Endothelial cell of umbilical vein (primary cell): ENCODE measurements at regions not wholly inside any gene's neighbourhood (a gene's known extent, or its start where the extent isn't known, plus 50 kb on each side); places are given as distances from the start of the nearest gene placed in this dataset.

Experiments used
- BruUV-seq: library from RNA; stranded (reverse); fragments of 400-500 nt; replicated peaks from 2 replicates; lab custom pipeline; 2021; lab: Mats Ljungman, UMichigan
- CTCF ChIA-PET: fragments of 300-600, 350-600 bp; sonication (Branson Sonifier 250); formaldehyde crosslinking; loops from one replicate; lab custom pipeline; 2021; ENCODE audit warnings: antibody characterized with exemption, inconsistent platforms; lab: Charles Lee
- POLR2A ChIA-PET: fragments of 300-600, 350-600 bp; sonication (Branson Sonifier 250); formaldehyde crosslinking; loops from one replicate; lab custom pipeline; 2021; ENCODE audit warnings: antibody characterized with exemption, inconsistent platforms; lab: Charles Lee
- DNase-seq: peaks from one replicate; pipeline ENCODE4 v3.0.0-alpha.2; 2011; ENCODE audit warnings: low read depth, low spot score
- FAIRE-seq: peaks from 2 replicates; lab custom pipeline; 2011; peaks lifted over from hg19 to GRCh38; lab: Jason Lieb, UNC
- H2AFZ ChIP-seq: 2 replicates; pipeline ENCODE4 v1.6.0; 2012; ENCODE audit warnings: low read depth, low read length, control low read depth, inconsistent platforms
- H3K27ac ChIP-seq: 2 replicates; pipeline ENCODE4 v1.5.1; 2011; ENCODE audit warnings: low read depth, mild to moderate bottlenecking, control low read depth, low read length, moderate library complexity; ENCODE audit not compliant: insufficient read depth
- H3K27me3 ChIP-seq, 2 experiments: 2 replicates each; pipeline versions ENCODE4 v1.6.0 to v1.6.1; 2011; ENCODE audit warnings: low read length in 2 of 2, mixed read lengths in 1 of 2; ENCODE audit not compliant: control insufficient read depth in 2 of 2, insufficient read depth in 2 of 2
- H3K36me3 ChIP-seq, 2 experiments: 2 replicates in 1 of 2; 3 replicates in 1 of 2; pipeline ENCODE4 v1.5.1; 2011; ENCODE audit warnings: low read length in 2 of 2, mild to moderate bottlenecking in 1 of 2, moderate library complexity in 1 of 2; ENCODE audit not compliant: control insufficient read depth in 2 of 2, insufficient read depth in 2 of 2; ENCODE audit errors: extremely low read depth in 1 of 2
- H3K4me1 ChIP-seq: 3 replicates; pipeline ENCODE4 v1.5.1; 2011; ENCODE audit warnings: mild to moderate bottlenecking, low read length; ENCODE audit not compliant: control insufficient read depth, insufficient read depth; ENCODE audit errors: extremely low read depth
- H3K4me2 ChIP-seq: 2 replicates; pipeline ENCODE4 v1.6.1; 2011; ENCODE audit warnings: low read length, control low read depth, mixed read lengths; ENCODE audit not compliant: insufficient read depth
- H3K4me3 ChIP-seq, 3 experiments: fragments of 200-600 bp in 1 of 3; sonication (generic), shearing (Covaris generic) in 1 of 3; replicated peaks in 1 of 3; 2 replicates each; pipeline ENCODE4 v1.5.1; 2011 to 2016; ENCODE audit warnings: control low read depth in 3 of 3, low read length in 3 of 3, mild to moderate bottlenecking in 2 of 3, inconsistent platforms in 1 of 3, low read depth in 1 of 3, moderate library complexity in 1 of 3; ENCODE audit not compliant: insufficient read depth in 1 of 3
- H3K79me2 ChIP-seq: 2 replicates; pipeline ENCODE4 v1.6.0; 2012; ENCODE audit warnings: low read length, inconsistent platforms; ENCODE audit not compliant: control insufficient read depth, insufficient read depth
- H3K9ac ChIP-seq: replicated peaks from 2 replicates; pipeline ENCODE3; 2011; ENCODE audit warnings: low read length, control low read depth; ENCODE audit not compliant: insufficient read depth; ENCODE audit errors: extremely low read depth
- H3K9me1 ChIP-seq: replicated peaks from 3 replicates; pipeline ENCODE4 v1.6.0; 2011; ENCODE audit warnings: mild to moderate bottlenecking, low read length; ENCODE audit not compliant: control insufficient read depth, insufficient read depth; ENCODE audit errors: extremely low read depth
- H3K9me3 ChIP-seq: replicated peaks from 2 replicates; pipeline ENCODE4 v1.5.1; 2012; ENCODE audit warnings: low read length, inconsistent platforms; ENCODE audit not compliant: control insufficient read depth, insufficient read depth
- H4K20me1 ChIP-seq: replicated peaks from 2 replicates; pipeline ENCODE3; 2011; ENCODE audit warnings: mild to moderate bottlenecking, low read length; ENCODE audit not compliant: control insufficient read depth, insufficient read depth; ENCODE audit errors: extremely low read depth
- CTCF ChIP-seq, 2 donors: IDR thresholded peaks; 1 replicate in 1 of 2; 2 replicates in 1 of 2; pipeline ENCODE4 v1.5.1; 2011; ENCODE audit warnings: low read length in 2 of 2, mild to moderate bottlenecking in 2 of 2, moderate library complexity in 2 of 2, control low read depth in 1 of 2, inconsistent platforms in 1 of 2, low read depth in 1 of 2; ENCODE audit not compliant: insufficient read depth in 1 of 2; ENCODE audit errors: extremely low read depth in 1 of 2
- EZH2 ChIP-seq: IDR thresholded peaks from 2 replicates; pipeline ENCODE4 v1.6.1; 2012; ENCODE audit warnings: borderline replicate concordance, low read depth, mild to moderate bottlenecking, moderate library complexity, low read length, inconsistent platforms; ENCODE audit not compliant: severe bottlenecking
- FOS ChIP-seq: IDR thresholded peaks from 2 replicates; pipeline ENCODE4 v1.6.1; 2011; ENCODE audit warnings: mild to moderate bottlenecking, low read length, moderate library complexity, borderline replicate concordance; ENCODE audit not compliant: insufficient read depth
- GATA2 ChIP-seq: IDR thresholded peaks from 2 replicates; pipeline ENCODE4 v1.7.0; 2011; ENCODE audit warnings: low read depth, mild to moderate bottlenecking, moderate library complexity, mixed read lengths, low read length; ENCODE audit not compliant: insufficient read length, insufficient read depth
- JUN ChIP-seq: IDR thresholded peaks from 2 replicates; pipeline ENCODE4 v1.6.1; 2011; ENCODE audit warnings: borderline replicate concordance, low read depth; ENCODE audit not compliant: insufficient read length, insufficient read depth
- MAX ChIP-seq: IDR thresholded peaks from 2 replicates; pipeline ENCODE4 v1.6.1; 2011; ENCODE audit not compliant: insufficient read depth, insufficient read length
- MYC ChIP-seq: IDR thresholded peaks from one replicate; pipeline ENCODE4 v1.6.1; 2011; ENCODE audit warnings: mild to moderate bottlenecking, low read depth, low read length
- POLR2A ChIP-seq: IDR thresholded peaks from 2 replicates; pipeline ENCODE4 v1.6.1; 2012; ENCODE audit warnings: low read depth, mild to moderate bottlenecking, control low read depth, low read length
- POLR2AphosphoS5 ChIP-seq: IDR thresholded peaks from 2 replicates; pipeline ENCODE4 v1.6.1; 2012; ENCODE audit warnings: low read depth, mild to moderate bottlenecking, control low read depth, low read length, moderate library complexity; ENCODE audit not compliant: insufficient read depth
- dilution Hi-C: fragments of 300-500 bp; cut with MboI; formaldehyde crosslinking; loops from one replicate; pipeline ENCODE4 v1.15.0; 2019; ENCODE audit warnings: low sequenced_read_pairs; ENCODE audit not compliant: extremely low pct_ligation_motif_present
- intact Hi-C: fragments of 100-400 bp; cut with micrococcal nuclease; formaldehyde crosslinking; loops from one replicate; pipeline ENCODE4 v1.10.0; 2022

- dilution Hi-C loops (no loop called here), intact Hi-C loops (no loop called here)
- H3K27me3 ChIP-seq, result no peaks in the 10 kb centered on the region
- FAIRE-seq, result no peak
- H3K9me3 ChIP-seq, result peaks cover 2% of the 10 kb centered on the region
- H2AFZ ChIP-seq, result no peak overlapping the region
- no peak overlapping the region for H3K9ac ChIP-seq
- BruUV-seq, result no TSS peak
- no peaks in the 10 kb centered on the region for H3K79me2 ChIP-seq
- H3K4me3 ChIP-seq, result no peak overlapping the region
- CTCF ChIA-PET, result no interaction called here
- no peaks in the 10 kb centered on the region for H4K20me1 ChIP-seq
- POLR2A ChIA-PET, result no interaction called here
- no peak overlapping the region for H3K27ac ChIP-seq
- DNase-seq, result no peak
- no peak for TF ChIP-seq MYC
- H3K9me1 ChIP-seq, result no peaks in the 10 kb centered on the region
- H3K4me1 ChIP-seq, result no peaks in the 10 kb centered on the region
- no peak overlapping the region for H3K4me2 ChIP-seq
- no peaks in the 10 kb centered on the region for H3K36me3 ChIP-seq
Observed at GRCh38 chr2:7887441-7887840, 794.4 kb upstream of the ID2 start.

- H3K4me2 ChIP-seq, result no peak overlapping the region
- FAIRE-seq (no peak), DNase-seq (no peak)
- H3K9me3 ChIP-seq, result peaks cover 2% of the 10 kb centered on the region
- H4K20me1 ChIP-seq, result no peaks in the 10 kb centered on the region
- H3K36me3 ChIP-seq, result no peaks in the 10 kb centered on the region
- CTCF ChIA-PET, result no interaction called here
- H3K4me3 ChIP-seq, result no peak overlapping the region
- no peak overlapping the region for H3K9ac ChIP-seq
- no peak for TF ChIP-seq MAX
- no peak for TF ChIP-seq JUN
- TF ChIP-seq EZH2, result no peak
- no peak for TF ChIP-seq CTCF (IDR thresholded peaks at IDR 0.05; ENCODE audit: extremely low read depth in 1 of 2, insufficient read depth in 1 of 2, low read depth in 1 of 2, low read length in 2 of 2)
- TF ChIP-seq POLR2AphosphoS5, result no peak
- TF ChIP-seq MYC, result no peak
- TF ChIP-seq POLR2A, result no peak
- TF ChIP-seq GATA2, result no peak
- no peak for TF ChIP-seq FOS
- no peaks in the 10 kb centered on the region for H3K27me3 ChIP-seq
- H2AFZ ChIP-seq, result no peak overlapping the region
- dilution Hi-C loops (no loop called here), intact Hi-C loops (no loop called here)
- H3K9me1 ChIP-seq, result no peaks in the 10 kb centered on the region
- no peaks in the 10 kb centered on the region for H3K4me1 ChIP-seq
- BruUV-seq, result no TSS peak
- POLR2A ChIA-PET, result no interaction called here
- H3K27ac ChIP-seq, result no peak overlapping the region
- no peaks in the 10 kb centered on the region for H3K79me2 ChIP-seq
Observed at GRCh38 chr2:7888876-7889275, 793.0 kb upstream of the ID2 start.
